H9 (cell line): ENCODE measurements at regions not wholly inside any gene's neighbourhood (a gene's known extent, or its start where the extent isn't known, plus 50 kb on each side); places are given as distances from the start of the nearest gene placed in this dataset.

Experiments used
- DNase-seq: peaks from one replicate; pipeline ENCODE4 v3.0.0-alpha.2; 2017
- H2AFZ ChIP-seq: one replicate; pipeline ENCODE4 v1.6.1; 2013; ENCODE audit warnings: mild to moderate bottlenecking, low read length, control low read depth, moderate library complexity
- H2AK5ac ChIP-seq: 2 replicates; pipeline ENCODE4 v1.6.1; 2013; ENCODE audit warnings: low read length, control low read depth, mixed read lengths; ENCODE audit not compliant: insufficient read length
- H2BK120ac ChIP-seq: one replicate; pipeline ENCODE4 v1.6.1; 2013; ENCODE audit warnings: low read depth, mild to moderate bottlenecking, low read length, control low read depth, inconsistent platforms; ENCODE audit not compliant: poor library complexity, severe bottlenecking
- H2BK12ac ChIP-seq: 2 replicates; pipeline ENCODE4 v1.6.1; 2013; ENCODE audit warnings: low read length, control low read depth, mixed read lengths, low read depth; ENCODE audit not compliant: insufficient read length
- H2BK15ac ChIP-seq: 2 replicates; pipeline ENCODE4 v1.6.1; 2013; ENCODE audit warnings: low read depth, low read length, control low read depth
- H2BK20ac ChIP-seq: one replicate; pipeline ENCODE4 v1.6.1; 2013; ENCODE audit warnings: low read depth, mild to moderate bottlenecking, low read length, control low read depth, inconsistent platforms; ENCODE audit not compliant: poor library complexity, severe bottlenecking
- H2BK5ac ChIP-seq: 2 replicates; pipeline ENCODE4 v1.6.1; 2013; ENCODE audit warnings: low read length, control low read depth, mixed read lengths; ENCODE audit not compliant: insufficient read length
- H3K14ac ChIP-seq: 2 replicates; pipeline ENCODE4 v1.6.1; 2013; ENCODE audit warnings: low read length, control low read depth; ENCODE audit not compliant: insufficient read depth
- H3K18ac ChIP-seq: 2 replicates; pipeline ENCODE4 v1.6.1; 2013; ENCODE audit warnings: low read depth, mild to moderate bottlenecking, mixed read lengths, low read length, control low read depth; ENCODE audit not compliant: insufficient read length
- H3K23ac ChIP-seq: 2 replicates; pipeline ENCODE4 v1.6.1; 2013; ENCODE audit warnings: low read length, control low read depth, mixed read lengths, low read depth; ENCODE audit not compliant: insufficient read length
- H3K23me2 ChIP-seq: 2 replicates; pipeline ENCODE4 v1.6.1; 2013; ENCODE audit warnings: low read depth, mild to moderate bottlenecking, mixed read lengths, low read length, control low read depth; ENCODE audit not compliant: insufficient read length, poor library complexity, severe bottlenecking
- H3K27ac ChIP-seq: 2 replicates; pipeline ENCODE4 v1.5.1; 2013; ENCODE audit warnings: low read length, control low read depth, mixed read lengths, low read depth; ENCODE audit not compliant: insufficient read length
- H3K27me3 ChIP-seq: 2 replicates; pipeline ENCODE4 v1.6.1; 2013; ENCODE audit warnings: low read length, control low read depth, inconsistent platforms; ENCODE audit not compliant: insufficient read depth
- H3K4ac ChIP-seq: 2 replicates; pipeline ENCODE4 v1.6.1; 2013; ENCODE audit warnings: low read depth, mild to moderate bottlenecking, control low read depth, inconsistent platforms, low read length, moderate library complexity
- H3K4me1 ChIP-seq: 2 replicates; pipeline ENCODE4 v1.6.1; 2013; ENCODE audit warnings: low read length, control low read depth, inconsistent platforms; ENCODE audit not compliant: insufficient read depth
- H3K4me2 ChIP-seq: 2 replicates; pipeline ENCODE4 v1.6.1; 2013; ENCODE audit warnings: low read length, control low read depth, mixed read lengths; ENCODE audit not compliant: insufficient read length, insufficient read depth
- H3K56ac ChIP-seq: 2 replicates; pipeline ENCODE4 v1.6.1; 2013; ENCODE audit warnings: low read depth, mild to moderate bottlenecking, mixed read lengths, low read length, control low read depth; ENCODE audit not compliant: insufficient read length
- H3K79me1 ChIP-seq: 2 replicates; pipeline ENCODE4 v1.6.1; 2013; ENCODE audit warnings: low read depth, mild to moderate bottlenecking, moderate library complexity, low read length, control low read depth, inconsistent platforms; ENCODE audit not compliant: insufficient read depth, poor library complexity, severe bottlenecking
- H3K79me2 ChIP-seq: 2 replicates; pipeline ENCODE4 v1.6.1; 2013; ENCODE audit warnings: low read length, control low read depth, inconsistent platforms; ENCODE audit not compliant: insufficient read depth
- H3K9ac ChIP-seq: 2 replicates; pipeline ENCODE4 v1.6.1; 2013; ENCODE audit warnings: low read length, control low read depth, mixed read lengths; ENCODE audit not compliant: insufficient read length; ENCODE audit errors: extremely low read depth
- H3K9me3 ChIP-seq: one replicate; pipeline ENCODE4 v1.6.1; 2013; ENCODE audit warnings: low read depth, low read length, inconsistent platforms; ENCODE audit not compliant: control insufficient read depth
- H3T11ph ChIP-seq: one replicate; pipeline ENCODE4 v1.6.1; 2013; ENCODE audit warnings: mild to moderate bottlenecking, low read length, control low read depth, inconsistent platforms
- H4K20me1 ChIP-seq: one replicate; pipeline ENCODE4 v1.6.1; 2013; ENCODE audit not compliant: control insufficient read depth, insufficient read length, insufficient read depth
- H4K5ac ChIP-seq: 2 replicates; pipeline ENCODE4 v1.6.1; 2013; ENCODE audit warnings: low read depth, mild to moderate bottlenecking, mixed read lengths, low read length, control low read depth; ENCODE audit not compliant: insufficient read length
- H4K8ac ChIP-seq: replicated peaks from 2 replicates; pipeline ENCODE4 v1.6.1; 2013; ENCODE audit warnings: low read length, control low read depth, mixed read lengths, low read depth; ENCODE audit not compliant: insufficient read length
- H4K91ac ChIP-seq: 2 replicates; pipeline ENCODE4 v1.6.1; 2013; ENCODE audit warnings: low read depth, mild to moderate bottlenecking, moderate library complexity, mixed read lengths, low read length, control low read depth; ENCODE audit not compliant: insufficient read length
- H3K27ac Mint-ChIP-seq, 3 experiments: 2 replicates in 2 of 3; 3 replicates in 1 of 3; pipeline ENCODE4 v1.8.0; 2020 to 2021; ENCODE audit warnings: mixed read lengths in 3 of 3, mild to moderate bottlenecking in 1 of 3, moderate library complexity in 1 of 3
- H3K27me3 Mint-ChIP-seq: 2 replicates; pipeline ENCODE4 v1.8.0; 2021; ENCODE audit warnings: low read depth, mild to moderate bottlenecking, moderate library complexity, mixed read lengths
- H3K36me3 Mint-ChIP-seq, 3 experiments: 2 replicates in 2 of 3; 3 replicates in 1 of 3; pipeline ENCODE4 v1.8.0; 2020 to 2021; ENCODE audit warnings: low read depth in 3 of 3, mixed read lengths in 3 of 3; ENCODE audit not compliant: insufficient read depth in 1 of 3
- H3K4me1 Mint-ChIP-seq, 2 experiments: 2 replicates each; pipeline ENCODE4 v1.8.0; 2020; ENCODE audit warnings: mixed read lengths in 2 of 2
- H3K4me3 Mint-ChIP-seq, 2 experiments: 2 replicates in 1 of 2; 3 replicates in 1 of 2; pipeline ENCODE4 v1.8.0; 2020 to 2021; ENCODE audit warnings: mild to moderate bottlenecking in 2 of 2, mixed read lengths in 2 of 2, moderate library complexity in 1 of 2
- H3K9me3 Mint-ChIP-seq, 2 experiments: 2 replicates in 1 of 2; 3 replicates in 1 of 2; pipeline ENCODE4 v1.8.0; 2020; ENCODE audit warnings: mild to moderate bottlenecking in 2 of 2, mixed read lengths in 2 of 2, moderate library complexity in 1 of 2
- CTCF ChIP-seq: fragments of 200-600 bp; sonication (generic); conservative IDR thresholded peaks from 3 replicates; pipeline ENCODE4 v1.8.0; 2021; ENCODE audit warnings: antibody characterized with exemption, mild to moderate bottlenecking
- WGBS: extraction: QIAGEN DNeasy Blood & Tissue Kit; methylation state at CpG from one replicate; pipeline ENCODE4 v1.1.7; 2013; ENCODE audit warnings: missing lambda C conversion rate, low lambda C conversion rate, mixed read lengths; ENCODE audit not compliant: insufficient read length; ENCODE audit errors: extremely low coverage; 5-methylcytosine and 5-hydroxymethylcytosine counted together

GRCh38 chr9:111161015-111161415, 122.7 kb upstream of the LPAR1 start:
- no peak overlapping the region for H3K23ac ChIP-seq
- no peak overlapping the region for H3K27ac ChIP-seq
- H3K14ac ChIP-seq, result no peak overlapping the region
- H3T11ph ChIP-seq, result no peak overlapping the region
- no peaks in the 10 kb centered on the region for H3K36me3 Mint-ChIP-seq
- H3K27me3 Mint-ChIP-seq, result no peaks in the 10 kb centered on the region
- no peak overlapping the region for H2BK12ac ChIP-seq
- no peaks in the 10 kb centered on the region for H3K79me2 ChIP-seq
- DNase-seq, result no peak
- TF ChIP-seq CTCF, result no peak
- no peaks in the 10 kb centered on the region for H4K20me1 ChIP-seq
- H3K4ac ChIP-seq, result no peak overlapping the region
- H2BK5ac ChIP-seq, result no peak overlapping the region
- H3K4me3 Mint-ChIP-seq, result no peak overlapping the region
- no peak overlapping the region; a peak in 1 of 7 replicates for H3K27ac Mint-ChIP-seq
- no peak overlapping the region for H2AFZ ChIP-seq
- no peak overlapping the region for H3K18ac ChIP-seq
- H4K91ac ChIP-seq, result no peak overlapping the region
- H4K8ac ChIP-seq, result no peak overlapping the region
- H3K4me1 Mint-ChIP-seq, result 0 out of 4 replicates have a peak, but pooled peaks cover 0 to 3% of the 10 kb centered on the region in 2 experiments
- H3K23me2 ChIP-seq, result no peaks in the 10 kb centered on the region
- no peak overlapping the region for H3K56ac ChIP-seq
- no peak overlapping the region for H3K4me2 ChIP-seq
- H2BK120ac ChIP-seq, result no peak overlapping the region
- H2BK15ac ChIP-seq, result no peak overlapping the region
- no peak overlapping the region for H4K5ac ChIP-seq
- no peaks in the 10 kb centered on the region for H3K27me3 ChIP-seq
- H3K4me1 ChIP-seq, result no peaks in the 10 kb centered on the region
- H3K79me1 ChIP-seq, result no peaks in the 10 kb centered on the region
- no peaks in the 10 kb centered on the region for H3K9me3 Mint-ChIP-seq
- no peak overlapping the region for H3K9ac ChIP-seq
- no peak overlapping the region for H2BK20ac ChIP-seq
- H3K9me3 ChIP-seq, result no peaks in the 10 kb centered on the region
- WGBS, result no CpG with 5 or more reads among the region's 3 CpGs
- H2AK5ac ChIP-seq, result no peak overlapping the region
